ENCODE measurements at regions not wholly inside any gene's neighbourhood (a gene's known extent, or its start where the extent isn't known, plus 50 kb on each side); places are given as distances from the start of the nearest gene placed in this dataset.
"Not testable (repeated sequence)": the region's sequence is repeated elsewhere in the genome, so short reads cannot be mapped to it uniquely, and the experiment has no call there.

DNA sequence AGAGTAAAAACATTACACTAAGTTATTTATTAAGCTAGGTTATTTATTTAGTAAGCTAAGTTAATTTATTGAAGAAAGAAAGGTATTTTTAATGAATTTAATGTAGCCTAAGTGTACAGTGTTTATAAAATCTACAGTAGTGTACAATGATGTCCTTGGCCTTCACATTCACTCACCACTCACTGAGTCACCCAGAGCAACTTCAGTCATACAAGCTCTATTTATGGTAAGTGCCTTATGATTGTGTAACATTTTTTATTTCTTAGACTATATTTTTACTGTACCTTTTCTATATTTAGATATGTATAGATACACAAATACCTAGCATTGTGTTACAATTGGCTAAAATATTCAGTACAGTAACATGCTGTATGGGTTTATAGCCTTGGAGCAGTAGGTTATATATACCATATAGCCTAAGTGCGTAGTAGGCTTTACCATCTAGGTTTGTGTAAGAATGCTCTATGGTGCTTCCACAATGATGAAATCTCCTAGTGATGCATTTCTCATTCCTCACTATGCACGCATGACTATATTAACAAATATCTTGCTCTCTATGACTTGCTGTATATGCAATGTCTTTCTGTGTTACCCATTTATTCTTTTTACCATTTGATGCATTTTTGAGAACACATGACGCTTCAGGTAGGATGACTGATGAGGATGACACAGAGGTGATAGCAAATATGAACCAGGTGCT, 309.6 kb upstream of the ATXN7L3B start:
- Histone ChIP-seq H3K4me3 (ENCODE audit: low read length) (no peak overlapping the region), H3K9me3 (ENCODE audit: control insufficient read depth, low read length) (no peaks in the 10 kb centered on the region), H3K9ac (ENCODE audit: low read length) (no peak overlapping the region), H3K36me3 (ENCODE audit: control insufficient read depth, insufficient read depth, low read length, severe bottlenecking) (no peaks in the 10 kb centered on the region), H3K4me1 (ENCODE audit: control insufficient read depth, insufficient read depth, low read length) (no peaks in the 10 kb centered on the region), H3K27me3 (replicated peaks; ENCODE audit: control insufficient read depth, insufficient read depth, low read length) (no peaks in the 10 kb centered on the region)
- DNase-seq (ENCODE audit: low read depth) = no peak

DNA sequence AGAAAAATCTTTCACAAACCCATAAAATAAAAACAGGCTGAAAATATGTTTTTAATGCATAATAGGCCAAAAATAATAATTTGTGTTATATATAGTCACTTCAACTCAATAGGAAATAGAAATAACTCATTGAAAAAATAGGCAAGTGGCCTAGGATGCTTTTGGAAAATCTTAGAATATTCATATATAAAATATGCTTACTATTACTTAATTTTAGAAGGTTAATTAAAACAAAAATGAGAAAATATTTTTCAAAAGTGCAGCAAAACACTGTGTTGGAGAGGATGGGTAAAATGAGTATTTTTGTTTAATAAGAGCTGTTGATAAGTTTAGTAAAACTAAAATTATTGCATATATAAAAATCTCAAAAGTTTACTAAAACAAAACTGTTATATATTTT, 308.0 kb upstream of the ATXN7L3B start:
- DNase-seq (ENCODE audit: low read depth) = no peak
- Histone ChIP-seq H3K36me3 (ENCODE audit: control insufficient read depth, insufficient read depth, low read length, severe bottlenecking) (no peaks in the 10 kb centered on the region), H3K9ac (ENCODE audit: low read length) (no peak overlapping the region), H3K27me3 (replicated peaks; ENCODE audit: control insufficient read depth, insufficient read depth, low read length) (no peaks in the 10 kb centered on the region), H3K4me3 (ENCODE audit: low read length) (no peak overlapping the region), H3K4me1 (ENCODE audit: control insufficient read depth, insufficient read depth, low read length) (no peaks in the 10 kb centered on the region), H3K9me3 (ENCODE audit: control insufficient read depth, low read length) (no peaks in the 10 kb centered on the region)

DNA sequence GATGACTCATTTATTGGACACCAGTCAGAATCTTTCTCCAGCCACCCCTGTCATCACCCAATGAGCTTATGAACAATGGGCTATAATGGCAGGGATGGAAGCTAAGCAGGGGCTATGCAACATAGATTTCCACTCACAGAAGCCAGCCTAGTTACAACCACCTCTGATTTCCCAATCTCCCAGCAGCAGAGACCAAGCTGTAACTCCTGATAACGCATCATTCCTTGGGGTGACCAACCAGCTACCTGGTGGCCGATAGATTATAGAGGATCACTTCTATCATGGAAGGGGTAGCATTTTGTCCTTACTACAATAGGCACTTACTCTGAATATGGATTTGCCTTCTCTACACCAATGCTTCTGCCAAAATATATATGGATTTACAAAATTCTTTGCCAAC, 302.3 kb upstream of the ATXN7L3B start:
- Histone ChIP-seq H3K9ac (ENCODE audit: low read length) (no peak overlapping the region), H3K9me3 (ENCODE audit: control insufficient read depth, low read length) (peaks cover 16% of the 10 kb centered on the region), H3K27me3 (replicated peaks; ENCODE audit: control insufficient read depth, insufficient read depth, low read length) (no peaks in the 10 kb centered on the region), H3K4me1 (ENCODE audit: control insufficient read depth, insufficient read depth, low read length) (no peaks in the 10 kb centered on the region), H3K36me3 (ENCODE audit: control insufficient read depth, insufficient read depth, low read length, severe bottlenecking) (no peaks in the 10 kb centered on the region), H3K4me3 (ENCODE audit: low read length) (no peak overlapping the region)
- no peak for DNase-seq (ENCODE audit: low read depth)

DNA sequence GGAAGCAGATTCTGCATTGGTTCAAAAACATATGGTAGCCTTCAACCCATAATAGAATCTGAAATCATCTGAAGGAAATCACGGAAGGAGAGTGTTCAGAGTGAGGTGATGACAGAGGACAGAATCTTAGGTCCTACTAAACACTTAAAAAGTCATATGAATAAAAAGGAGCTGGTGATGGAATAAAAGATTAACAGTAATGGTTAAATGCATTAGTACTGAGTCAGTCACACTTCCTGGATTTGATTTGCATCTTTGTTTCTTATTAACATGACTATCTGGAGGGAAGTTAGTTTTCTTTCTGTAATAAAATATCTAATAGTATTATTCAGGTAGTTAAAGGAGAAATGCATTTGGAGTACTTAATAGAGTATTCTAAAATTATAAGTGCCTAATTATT, 296.3 kb upstream of the ATXN7L3B start:
- Histone ChIP-seq H3K9ac (ENCODE audit: low read length) (no peak overlapping the region), H3K36me3 (ENCODE audit: control insufficient read depth, insufficient read depth, low read length, severe bottlenecking) (no peaks in the 10 kb centered on the region), H3K9me3 (ENCODE audit: control insufficient read depth, low read length) (peaks cover 21% of the 10 kb centered on the region), H3K4me3 (ENCODE audit: low read length) (no peak overlapping the region), H3K4me1 (ENCODE audit: control insufficient read depth, insufficient read depth, low read length) (no peaks in the 10 kb centered on the region), H3K27me3 (replicated peaks; ENCODE audit: control insufficient read depth, insufficient read depth, low read length) (no peaks in the 10 kb centered on the region)
- no peak for DNase-seq (ENCODE audit: low read depth)

GRCh38 chr12:74242088-74242487, 295.5 kb upstream of the ATXN7L3B start:
- Histone ChIP-seq H3K27me3 (replicated peaks; ENCODE audit: control insufficient read depth, insufficient read depth, low read length) (no peaks in the 10 kb centered on the region), H3K4me3 (ENCODE audit: low read length) (no peak overlapping the region), H3K9me3 (ENCODE audit: control insufficient read depth, low read length) (peaks cover 21% of the 10 kb centered on the region), H3K4me1 (ENCODE audit: control insufficient read depth, insufficient read depth, low read length) (no peaks in the 10 kb centered on the region), H3K9ac (ENCODE audit: low read length) (no peak overlapping the region), H3K36me3 (ENCODE audit: control insufficient read depth, insufficient read depth, low read length, severe bottlenecking) (no peaks in the 10 kb centered on the region)
- no peak for DNase-seq (ENCODE audit: low read depth)

GRCh38 chr12:74245458-74245857, 292.2 kb upstream of the ATXN7L3B start:
- Histone ChIP-seq H3K4me3 (ENCODE audit: low read length) (no peak overlapping the region), H3K27me3 (replicated peaks; ENCODE audit: control insufficient read depth, insufficient read depth, low read length) (no peaks in the 10 kb centered on the region), H3K36me3 (ENCODE audit: control insufficient read depth, insufficient read depth, low read length, severe bottlenecking) (no peaks in the 10 kb centered on the region), H3K9me3 (ENCODE audit: control insufficient read depth, low read length) (peaks cover 5% of the 10 kb centered on the region), H3K9ac (ENCODE audit: low read length) (no peak overlapping the region), H3K4me1 (ENCODE audit: control insufficient read depth, insufficient read depth, low read length) (no peaks in the 10 kb centered on the region)
- no peak for DNase-seq (ENCODE audit: low read depth)

DNA sequence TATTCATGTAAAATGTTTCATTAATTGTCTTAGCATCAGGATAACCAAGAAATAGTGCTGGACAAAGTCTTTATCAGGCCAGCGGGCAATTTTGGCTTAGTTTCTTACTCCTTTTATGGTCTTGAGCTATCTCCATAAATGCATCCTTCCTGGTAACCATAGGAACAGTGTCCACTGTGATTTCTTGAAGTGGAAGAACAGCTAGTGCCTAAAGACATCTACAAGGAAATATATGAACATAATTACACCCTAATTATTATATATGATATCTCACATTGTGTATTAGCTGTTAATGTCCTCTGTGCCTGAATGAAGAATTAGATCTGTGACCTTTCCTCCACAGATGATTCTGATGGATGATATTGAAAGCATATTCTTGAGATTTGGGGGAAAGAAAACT, 286.7 kb upstream of the ATXN7L3B start:
- DNase-seq (ENCODE audit: low read depth) = no peak
- H3K4me1 ChIP-seq (ENCODE audit: control insufficient read depth, insufficient read depth, low read length) = no peaks in the 10 kb centered on the region
- H3K36me3 ChIP-seq (ENCODE audit: control insufficient read depth, insufficient read depth, low read length, severe bottlenecking) = no peaks in the 10 kb centered on the region
- no peaks in the 10 kb centered on the region for H3K27me3 ChIP-seq (replicated peaks; ENCODE audit: control insufficient read depth, insufficient read depth, low read length)
- peaks cover 4% of the 10 kb centered on the region for H3K9me3 ChIP-seq (ENCODE audit: control insufficient read depth, low read length)
- no peak overlapping the region for H3K4me3 ChIP-seq (ENCODE audit: low read length)
- H3K9ac ChIP-seq (ENCODE audit: low read length) = no peak overlapping the region

DNA sequence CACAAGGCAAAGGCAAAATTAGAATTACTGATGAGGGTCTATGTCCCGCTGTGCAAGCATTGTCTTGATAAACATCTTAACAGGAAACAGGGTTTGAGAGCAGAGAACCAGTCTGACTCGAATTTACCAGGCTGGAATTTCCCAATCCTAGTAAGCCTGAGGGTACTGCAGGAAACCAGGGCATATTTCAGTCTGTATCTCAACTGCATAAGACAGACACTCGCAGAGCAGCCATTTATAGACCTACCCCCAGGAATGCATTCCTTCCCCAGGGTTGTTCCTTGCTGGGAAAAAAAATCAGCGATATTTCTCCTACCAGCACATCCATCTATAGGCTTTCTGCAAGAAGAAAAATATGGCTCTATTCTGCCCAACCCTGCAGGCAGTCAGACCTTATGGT, 283.8 kb upstream of the ATXN7L3B start:
- not testable (repeated sequence) for DNase-seq (ENCODE audit: low read depth); H3K4me3 ChIP-seq (ENCODE audit: low read length); H3K4me1 ChIP-seq (ENCODE audit: control insufficient read depth, insufficient read depth, low read length); H3K9me3 ChIP-seq (ENCODE audit: control insufficient read depth, low read length); H3K27me3 ChIP-seq (replicated peaks; ENCODE audit: control insufficient read depth, insufficient read depth, low read length); H3K36me3 ChIP-seq (ENCODE audit: control insufficient read depth, insufficient read depth, low read length, severe bottlenecking); H3K9ac ChIP-seq (ENCODE audit: low read length)

- H3K9me3 ChIP-seq (ENCODE audit: control insufficient read depth, low read length) = peaks cover 4% of the 10 kb centered on the region
- H3K36me3 ChIP-seq (ENCODE audit: control insufficient read depth, insufficient read depth, low read length, severe bottlenecking) = no peaks in the 10 kb centered on the region
- H3K9ac ChIP-seq (ENCODE audit: low read length) = no peak overlapping the region
- H3K4me1 ChIP-seq (ENCODE audit: control insufficient read depth, insufficient read depth, low read length) = no peaks in the 10 kb centered on the region
- no peaks in the 10 kb centered on the region for H3K27me3 ChIP-seq (replicated peaks; ENCODE audit: control insufficient read depth, insufficient read depth, low read length)
- DNase-seq (ENCODE audit: low read depth) = no peak
- H3K4me3 ChIP-seq (ENCODE audit: low read length) = no peak overlapping the region
Measured at GRCh38 chr12:74254784-74255183, 282.9 kb upstream of the ATXN7L3B start.

DNA sequence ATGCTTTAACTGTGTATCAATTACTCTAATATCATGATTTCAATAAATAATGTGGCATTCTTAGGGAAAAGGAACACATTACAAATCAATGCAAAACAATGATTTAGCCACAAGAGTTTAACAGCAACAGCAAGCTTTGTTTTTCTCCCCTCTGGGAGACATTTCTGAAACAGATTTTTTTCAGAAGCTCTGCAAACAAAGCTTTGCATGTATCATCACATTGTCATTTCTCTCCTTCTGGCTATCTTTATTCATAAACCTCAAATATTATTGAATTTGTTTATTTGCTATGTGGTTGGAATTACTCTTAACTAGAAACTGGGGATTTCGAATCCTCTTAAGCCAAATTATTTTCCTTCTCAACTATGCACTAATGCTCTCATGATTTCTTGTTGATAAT, 278.4 kb upstream of the ATXN7L3B start:
- no peak for DNase-seq (ENCODE audit: low read depth)
- Histone ChIP-seq H3K9ac (ENCODE audit: low read length) (no peak overlapping the region), H3K9me3 (ENCODE audit: control insufficient read depth, low read length) (no peaks in the 10 kb centered on the region), H3K27me3 (replicated peaks; ENCODE audit: control insufficient read depth, insufficient read depth, low read length) (no peaks in the 10 kb centered on the region), H3K4me3 (ENCODE audit: low read length) (no peak overlapping the region), H3K36me3 (ENCODE audit: control insufficient read depth, insufficient read depth, low read length, severe bottlenecking) (no peaks in the 10 kb centered on the region), H3K4me1 (ENCODE audit: control insufficient read depth, insufficient read depth, low read length) (no peaks in the 10 kb centered on the region)

DNA sequence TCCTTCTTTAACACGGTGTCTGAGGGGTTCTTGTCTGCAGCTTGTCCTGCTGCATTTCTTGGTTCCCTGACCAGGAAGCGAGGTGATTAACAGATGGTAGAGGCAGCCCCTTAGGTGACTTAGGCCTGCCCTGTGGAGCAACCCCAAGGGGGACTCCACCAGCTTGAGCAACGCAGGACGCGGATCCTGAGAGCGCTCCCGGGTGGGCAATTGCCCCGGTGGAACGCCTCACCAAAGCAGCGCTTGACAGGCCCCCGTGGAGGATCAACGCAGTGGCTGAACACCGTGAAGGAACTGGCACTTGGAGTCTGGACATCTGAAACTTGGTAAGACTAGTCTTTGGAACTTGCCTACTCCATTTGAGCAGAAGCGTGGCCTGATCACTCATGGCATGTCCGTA, 272.9 kb upstream of the ATXN7L3B start:
- Histone ChIP-seq H3K9ac (ENCODE audit: low read length) (no peak overlapping the region), H3K9me3 (ENCODE audit: control insufficient read depth, low read length) (no peaks in the 10 kb centered on the region), H3K27me3 (replicated peaks; ENCODE audit: control insufficient read depth, insufficient read depth, low read length) (no peaks in the 10 kb centered on the region), H3K4me3 (ENCODE audit: low read length) (no peak overlapping the region), H3K36me3 (ENCODE audit: control insufficient read depth, insufficient read depth, low read length, severe bottlenecking) (no peaks in the 10 kb centered on the region), H3K4me1 (ENCODE audit: control insufficient read depth, insufficient read depth, low read length) (no peaks in the 10 kb centered on the region)
- DNase-seq (ENCODE audit: low read depth) = no peak

GRCh38 chr12:74269355-74269754, 268.3 kb upstream of the ATXN7L3B start:
- H3K9me3 ChIP-seq (ENCODE audit: control insufficient read depth, low read length); H3K36me3 ChIP-seq (ENCODE audit: control insufficient read depth, insufficient read depth, low read length, severe bottlenecking); H3K9ac ChIP-seq (ENCODE audit: low read length); H3K4me1 ChIP-seq (ENCODE audit: control insufficient read depth, insufficient read depth, low read length); DNase-seq (ENCODE audit: low read depth); H3K27me3 ChIP-seq (replicated peaks; ENCODE audit: control insufficient read depth, insufficient read depth, low read length); H3K4me3 ChIP-seq (ENCODE audit: low read length): not testable (repeated sequence)

Data from adipocyte (in vitro differentiated cells).